ENCODE measurements at regions not wholly inside any gene's neighbourhood (a gene's known extent, or its start where the extent isn't known, plus 50 kb on each side); places are given as distances from the start of the nearest gene placed in this dataset.

DNA sequence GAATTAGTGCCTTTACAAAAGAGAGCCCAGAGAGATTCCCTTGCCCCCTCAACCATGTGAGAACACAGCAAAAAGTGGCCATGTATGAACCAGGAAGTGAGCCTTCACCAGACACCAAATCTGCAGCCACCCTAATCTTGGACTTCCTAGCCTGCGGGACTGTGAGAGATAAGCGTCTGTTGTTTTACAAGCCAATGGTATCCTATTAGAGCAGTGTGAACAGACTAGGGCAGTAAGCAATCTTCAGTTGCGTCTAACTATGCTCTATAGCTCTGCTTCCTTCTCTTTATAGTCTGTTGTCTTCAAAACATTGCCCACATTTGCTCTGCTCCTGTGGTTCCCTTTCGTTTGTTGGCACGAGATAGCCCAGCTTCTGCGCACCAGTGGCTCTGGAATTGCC lies 109.5 kb upstream of the FNDC3A start:
- ATAC-seq, result peak in 1 of 4 donors; percentile 42
- intact Hi-C loops (cut with DNase I), result no loop called here
- Histone ChIP-seq H3K4me1 (no peaks in the 10 kb centered on the region), H3K9me3 (no peaks in the 10 kb centered on the region), H3K36me3 (no peaks in the 10 kb centered on the region), H3K27ac (no peak overlapping the region), H3K27me3 (no peaks in the 10 kb centered on the region), H3K4me3 (no peak overlapping the region)
- 65 to 72% methylated on average over 6 of the region's 6 CpGs for WGBS, 2 donors
- FAIRE-seq, result no peak
- no peak for DNase-seq
- TF ChIP-seq, protein P1, sequence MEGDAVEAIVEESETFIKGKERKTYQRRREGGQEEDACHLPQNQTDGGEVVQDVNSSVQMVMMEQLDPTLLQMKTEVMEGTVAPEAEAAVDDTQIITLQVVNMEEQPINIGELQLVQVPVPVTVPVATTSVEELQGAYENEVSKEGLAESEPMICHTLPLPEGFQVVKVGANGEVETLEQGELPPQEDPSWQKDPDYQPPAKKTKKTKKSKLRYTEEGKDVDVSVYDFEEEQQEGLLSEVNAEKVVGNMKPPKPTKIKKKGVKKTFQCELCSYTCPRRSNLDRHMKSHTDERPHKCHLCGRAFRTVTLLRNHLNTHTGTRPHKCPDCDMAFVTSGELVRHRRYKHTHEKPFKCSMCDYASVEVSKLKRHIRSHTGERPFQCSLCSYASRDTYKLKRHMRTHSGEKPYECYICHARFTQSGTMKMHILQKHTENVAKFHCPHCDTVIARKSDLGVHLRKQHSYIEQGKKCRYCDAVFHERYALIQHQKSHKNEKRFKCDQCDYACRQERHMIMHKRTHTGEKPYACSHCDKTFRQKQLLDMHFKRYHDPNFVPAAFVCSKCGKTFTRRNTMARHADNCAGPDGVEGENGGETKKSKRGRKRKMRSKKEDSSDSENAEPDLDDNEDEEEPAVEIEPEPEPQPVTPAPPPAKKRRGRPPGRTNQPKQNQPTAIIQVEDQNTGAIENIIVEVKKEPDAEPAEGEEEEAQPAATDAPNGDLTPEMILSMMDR (IDR thresholded peaks at IDR 0.05), result no peak

DNA sequence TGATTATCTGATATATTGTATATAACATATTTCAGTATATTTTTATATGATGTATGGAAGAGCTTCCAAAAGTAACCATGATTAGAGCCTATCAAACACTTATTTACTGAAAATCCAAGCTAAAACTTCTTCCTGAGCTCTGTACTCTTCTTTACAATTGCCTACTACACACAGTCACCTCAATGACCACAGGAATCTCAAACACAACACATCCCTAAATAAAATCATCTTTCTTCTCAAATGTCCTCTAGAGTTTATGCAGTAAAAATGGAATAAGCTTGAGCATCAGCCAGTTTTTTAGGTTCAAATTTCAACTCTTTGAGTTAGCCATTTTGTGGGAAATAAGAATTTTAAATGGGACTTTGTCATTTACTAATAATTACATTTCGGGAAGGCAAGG lies 102.6 kb upstream of the FNDC3A start:
- TF ChIP-seq, protein P1 (IDR thresholded peaks at IDR 0.05), result no peak
- Histone ChIP-seq H3K27ac (no peak overlapping the region), H3K36me3 (no peaks in the 10 kb centered on the region), H3K4me3 (no peak overlapping the region), H3K27me3 (no peaks in the 10 kb centered on the region), H3K9me3 (no peaks in the 10 kb centered on the region), H3K4me1 (no peaks in the 10 kb centered on the region)
- no peak for DNase-seq
- 72 to 73% methylated on average over 1 of the region's 1 CpG for whole genome bisulfite sequencing, 2 donors
- intact Hi-C loops (cut with DNase I), result no loop called here
- no peak for ATAC-seq
- FAIRE-seq, result no peak

DNA sequence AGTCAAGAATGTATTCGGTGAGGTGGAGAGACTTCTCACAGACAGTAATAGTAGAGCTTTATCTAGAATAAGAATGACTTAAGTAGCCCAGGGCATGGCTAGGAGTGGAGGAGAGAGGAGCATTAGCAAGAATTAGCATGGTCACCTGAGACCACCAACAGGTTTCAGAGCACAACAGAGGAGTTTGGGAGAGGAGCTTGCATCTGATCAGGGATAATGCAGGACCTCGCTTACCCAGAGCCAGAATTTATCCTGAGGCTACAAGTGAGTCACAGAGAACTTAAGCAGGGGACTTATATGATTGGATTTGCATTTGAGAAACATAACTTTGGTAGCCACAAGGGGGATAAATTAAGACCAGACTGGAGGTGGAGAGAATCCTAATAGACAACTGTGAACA lies 102.1 kb upstream of the FNDC3A start:
- ATAC-seq, result no peak
- WGBS, 2 donors, result 69 to 74% methylated on average over 2 of the region's 2 CpGs
- H3K4me3 ChIP-seq, result no peak overlapping the region
- TF ChIP-seq, protein P1 (IDR thresholded peaks at IDR 0.05), result no peak
- intact Hi-C loops (cut with DNase I), result no loop called here
- no peaks in the 10 kb centered on the region for H3K36me3 ChIP-seq
- DNase-seq, result no peak
- no peaks in the 10 kb centered on the region for H3K27me3 ChIP-seq
- no peaks in the 10 kb centered on the region for H3K4me1 ChIP-seq
- no peak for FAIRE-seq
- no peak overlapping the region for H3K27ac ChIP-seq
- H3K9me3 ChIP-seq, result no peaks in the 10 kb centered on the region

DNA sequence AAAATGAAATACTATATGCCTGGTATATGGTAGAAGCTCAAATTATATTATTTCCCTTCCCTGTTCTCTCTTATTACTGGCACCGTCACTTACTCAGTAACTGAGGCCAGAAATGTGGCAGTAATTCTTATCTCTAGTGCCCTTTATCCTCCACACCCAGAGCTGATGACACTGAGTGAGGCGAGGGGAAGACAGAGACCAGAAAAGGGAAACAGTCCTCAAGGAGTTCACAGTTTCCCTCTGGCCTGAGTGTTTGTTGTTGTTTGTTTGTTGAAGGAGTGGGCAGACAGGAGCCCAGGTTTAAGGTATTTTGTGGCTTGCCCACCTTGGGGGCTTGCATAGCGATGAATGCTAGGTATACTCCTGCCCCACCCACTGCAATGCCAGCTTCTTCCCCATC lies 101.5 kb upstream of the FNDC3A start:
- no peak overlapping the region for H3K4me3 ChIP-seq
- H3K27me3 ChIP-seq, result no peaks in the 10 kb centered on the region
- H3K9me3 ChIP-seq, result no peaks in the 10 kb centered on the region
- TF ChIP-seq, protein P1 (IDR thresholded peaks at IDR 0.05), result no peak
- no peak for ATAC-seq
- H3K36me3 ChIP-seq, result no peaks in the 10 kb centered on the region
- no peaks in the 10 kb centered on the region for H3K4me1 ChIP-seq
- no peak for DNase-seq
- no peak overlapping the region for H3K27ac ChIP-seq
- 68 to 75% methylated on average over 3 of the region's 3 CpGs for WGBS, 2 donors
- no peak for FAIRE-seq
- intact Hi-C loops (cut with DNase I), result no loop called here

DNA sequence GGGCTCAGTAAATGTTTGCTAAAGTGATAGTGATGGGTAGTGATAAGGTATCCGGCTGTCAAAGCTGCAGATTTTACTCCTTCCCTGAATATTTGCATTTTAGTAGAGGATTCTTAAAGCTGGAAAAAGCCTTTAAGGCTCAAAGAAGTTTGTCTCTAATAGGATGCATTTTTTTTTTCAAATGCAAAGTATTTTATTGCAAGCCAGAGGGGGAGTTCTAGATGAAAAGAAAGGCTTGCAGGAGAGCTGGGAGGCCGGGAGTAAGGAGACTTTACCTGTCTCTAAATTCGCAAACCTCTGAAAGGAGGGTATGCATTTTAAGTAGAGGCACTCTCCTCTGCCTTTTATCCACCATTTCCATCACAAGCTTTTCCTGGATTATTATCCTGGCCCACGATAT lies 100.7 kb upstream of the FNDC3A start:
- Histone ChIP-seq H3K9me3 (no peaks in the 10 kb centered on the region), H3K36me3 (no peaks in the 10 kb centered on the region), H3K4me1 (no peaks in the 10 kb centered on the region), H3K27me3 (no peaks in the 10 kb centered on the region), H3K27ac (no peak overlapping the region), H3K4me3 (no peak overlapping the region)
- DNase-seq (no peak), FAIRE-seq (no peak), ATAC-seq (no peak)
- WGBS, 2 donors, result 46 to 52% methylated on average over 4 of the region's 4 CpGs
- TF ChIP-seq, protein P1 (IDR thresholded peaks at IDR 0.05), result no peak
- intact Hi-C loops (cut with DNase I), result no loop called here

Measured in pancreas (tissue), 10 donors.